ENCODE measurements at regions not wholly inside any gene's neighbourhood (a gene's known extent, or its start where the extent isn't known, plus 50 kb on each side); places are given as distances from the start of the nearest gene placed in this dataset.

DNA sequence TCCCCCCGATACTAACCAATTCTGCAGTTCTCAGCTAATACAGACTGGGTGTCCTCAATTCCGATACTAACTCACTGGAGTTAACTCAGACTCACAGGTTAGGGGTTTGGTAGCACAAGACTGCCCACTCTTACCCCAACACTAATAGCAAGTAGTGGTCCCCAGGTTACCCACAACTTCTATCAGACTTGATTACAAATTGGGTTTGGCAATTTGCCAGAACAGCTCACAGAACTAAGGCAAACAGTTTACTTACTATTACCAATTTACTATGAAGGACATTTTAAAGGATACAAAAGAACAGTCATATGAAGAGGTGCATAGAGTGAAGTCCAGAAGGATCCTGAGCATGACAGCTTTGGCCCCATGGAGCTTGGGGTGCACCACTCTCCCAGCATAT, 201.8 kb upstream of the VCX start:
- in situ Hi-C loops (cut with HindIII; ENCODE audit: extremely low pct_ligation_motif_present, low pct_unique_long_range_greater_than_20kb) (no loop called here), intact Hi-C loops (cut with micrococcal nuclease; ENCODE audit: unreplicated experiment) (no loop called here)
- H3K27ac ChIP-seq (ENCODE audit: extremely low read length, insufficient read depth, low read length) = no peak overlapping the region
- no peak overlapping the region for H3K4me3 ChIP-seq (replicated peaks in 1 of 3; ENCODE audit: insufficient read depth in 1 of 3, low read depth in 2 of 3, low read length in 3 of 3)
- POLR2A ChIA-PET = no interaction called here
- H3K27me3 ChIP-seq (ENCODE audit: control insufficient read depth in 1 of 2, insufficient read depth in 2 of 2, low read length in 2 of 2) = no peaks in the 10 kb centered on the region
- FAIRE-seq (no peak), ATAC-seq (no peak), DNase-seq (ENCODE audit: low spot score) (no peak)
- H4K20me1 ChIP-seq (ENCODE audit: insufficient read depth, low read length) = no peaks in the 10 kb centered on the region
- H3K36me3 ChIP-seq (replicated peaks in 1 of 2; ENCODE audit: control insufficient read depth in 1 of 2, insufficient read depth in 2 of 2, low read length in 2 of 2) = no peaks in the 10 kb centered on the region
- CTCF ChIA-PET (ENCODE audit: low intra/inter-chr PET ratio, low total read pairs) = no interaction called here
- H3K9ac ChIP-seq (ENCODE audit: insufficient read depth, low read depth, low read length) = no peak overlapping the region
- WGBS (ENCODE audit: low lambda C conversion rate) = no CpG with 5 or more reads among the region's 2 CpGs
- H3K4me1 ChIP-seq (ENCODE audit: insufficient read depth, low read length) = peaks cover 19% of the 10 kb centered on the region
- TF ChIP-seq ZNF329 (CRISPR knock-in tag; IDR thresholded peaks at IDR 0.05; ENCODE audit: low read depth) (no peak), ZNF607 (CRISPR knock-in tag; IDR thresholded peaks at IDR 0.05; ENCODE audit: borderline replicate concordance) (no peak), ZNF709 (CRISPR knock-in tag; IDR thresholded peaks at IDR 0.05) (no peak), SP140L (CRISPR knock-in tag; IDR thresholded peaks at IDR 0.05; ENCODE audit: borderline replicate concordance) (no peak), EP300 (IDR thresholded peaks at IDR 0.05; ENCODE audit: low read depth in 2 of 2, low read length in 2 of 2) (no peak), EP300 (CRISPR knock-in tag; IDR thresholded peaks at IDR 0.05; ENCODE audit: borderline replicate concordance) (no peak), ZNF747 (CRISPR knock-in tag; IDR thresholded peaks at IDR 0.05; ENCODE audit: borderline replicate concordance) (no peak), KLF15 (CRISPR knock-in tag; IDR thresholded peaks at IDR 0.05; ENCODE audit: borderline replicate concordance) (no peak), ZNF101 (CRISPR knock-in tag; IDR thresholded peaks at IDR 0.05; ENCODE audit: borderline replicate concordance, low read depth) (no peak), SETDB1 (CRISPR knock-in tag; IDR thresholded peaks at IDR 0.05; ENCODE audit: borderline replicate concordance) (no peak)
- TF ChIP-seq, protein P1, sequence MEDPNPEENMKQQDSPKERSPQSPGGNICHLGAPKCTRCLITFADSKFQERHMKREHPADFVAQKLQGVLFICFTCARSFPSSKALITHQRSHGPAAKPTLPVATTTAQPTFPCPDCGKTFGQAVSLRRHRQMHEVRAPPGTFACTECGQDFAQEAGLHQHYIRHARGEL (CRISPR knock-in tag; IDR thresholded peaks at IDR 0.05) = no peak
- no peaks in the 10 kb centered on the region for H3K79me2 ChIP-seq (ENCODE audit: insufficient read depth, low read length)
- H2AFZ ChIP-seq (ENCODE audit: low read length) = no peak overlapping the region
- no peaks in the 10 kb centered on the region for H3K9me3 ChIP-seq (ENCODE audit: low read length)
- no peak overlapping the region for H3K4me2 ChIP-seq (ENCODE audit: low read depth, low read length)
- no TSS peak for BruUV-seq (replicated peaks)

Data from HepG2 (cell line).